ENCODE measurements at regions not wholly inside any gene's neighbourhood (a gene's known extent, or its start where the extent isn't known, plus 50 kb on each side); places are given as distances from the start of the nearest gene placed in this dataset.
A peak's percentile ranks its signal among the peaks of the same experiment; 100 is the strongest.

GRCh38 chr5:124463851-124464250 lies 282.6 kb downstream of the ZNF608 start:
- DNase-seq (ENCODE audit: low spot score) = no peak

DNA sequence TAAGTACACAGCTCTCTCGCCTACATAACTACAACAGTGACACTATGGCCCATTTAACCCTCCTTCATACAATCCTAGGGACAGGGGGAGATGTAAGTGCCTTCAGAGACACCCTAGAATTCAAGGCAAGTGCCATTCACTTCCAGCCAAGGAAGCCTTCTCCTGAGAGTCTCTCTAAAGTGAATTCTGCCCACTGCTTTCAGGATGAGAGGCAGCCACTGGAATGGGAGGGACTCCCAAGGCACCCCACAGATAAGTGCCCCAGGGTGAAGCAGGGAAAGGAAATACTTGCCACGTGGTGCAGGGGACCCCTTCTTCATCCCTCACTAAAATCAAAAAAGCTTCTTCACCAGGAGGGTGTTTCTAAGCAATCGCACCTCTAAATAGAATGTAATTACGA lies 283.7 kb downstream of the ZNF608 start:
- no peak for DNase-seq (ENCODE audit: low spot score)

- DNase-seq (ENCODE audit: low spot score) = peak; percentile 34
These were observed 284.5 kb downstream of the ZNF608 start for GRCh38 chr5:124461941-124462340.

- no peak for DNase-seq (ENCODE audit: low spot score)
These were observed 285.3 kb downstream of the ZNF608 start for GRCh38 chr5:124461157-124461556.

DNA sequence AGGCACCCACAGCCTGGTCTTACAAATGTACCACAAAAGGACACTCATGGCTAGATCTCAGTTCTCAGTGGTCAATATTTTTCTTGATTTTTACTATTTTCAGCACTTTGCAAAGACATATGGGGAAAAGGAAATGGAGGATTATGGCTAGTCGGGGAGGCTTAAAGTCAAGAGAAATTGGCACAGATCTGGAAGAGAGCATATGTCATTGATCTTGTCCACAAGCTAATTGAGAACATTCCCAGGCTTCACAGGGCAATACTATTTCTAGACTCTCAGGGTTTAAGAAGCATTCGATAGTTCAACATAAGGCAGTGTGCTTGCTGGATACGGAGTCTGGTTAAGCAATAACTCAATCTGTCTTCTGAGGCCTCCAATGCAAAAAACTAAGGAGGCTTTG lies 285.8 kb downstream of the ZNF608 start:
- DNase-seq (ENCODE audit: low spot score) = peak; percentile 49

DNA sequence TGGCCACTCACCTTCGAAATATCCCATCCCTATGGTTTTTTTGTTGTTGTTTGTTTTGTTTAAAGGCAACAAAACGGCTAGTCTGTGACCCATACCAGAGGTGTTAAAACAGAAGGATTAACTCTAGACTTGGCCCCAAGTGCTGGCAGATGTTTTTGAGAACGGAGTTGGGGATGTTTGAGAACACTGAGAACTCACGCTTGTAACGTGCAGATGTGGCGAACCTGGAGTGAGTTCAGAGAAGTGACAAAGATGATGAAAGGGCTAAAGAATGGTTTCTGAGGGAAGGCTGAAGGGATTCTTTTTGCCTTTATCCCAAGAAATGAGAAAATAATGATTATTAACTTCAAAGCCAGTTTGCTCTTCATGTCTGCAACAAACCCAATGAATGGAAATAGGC lies 286.5 kb downstream of the ZNF608 start:
- DNase-seq (ENCODE audit: low spot score) = no peak

- DNase-seq (ENCODE audit: low spot score) = no peak
These were observed 288.5 kb downstream of the ZNF608 start for GRCh38 chr5:124457901-124458300.

DNA sequence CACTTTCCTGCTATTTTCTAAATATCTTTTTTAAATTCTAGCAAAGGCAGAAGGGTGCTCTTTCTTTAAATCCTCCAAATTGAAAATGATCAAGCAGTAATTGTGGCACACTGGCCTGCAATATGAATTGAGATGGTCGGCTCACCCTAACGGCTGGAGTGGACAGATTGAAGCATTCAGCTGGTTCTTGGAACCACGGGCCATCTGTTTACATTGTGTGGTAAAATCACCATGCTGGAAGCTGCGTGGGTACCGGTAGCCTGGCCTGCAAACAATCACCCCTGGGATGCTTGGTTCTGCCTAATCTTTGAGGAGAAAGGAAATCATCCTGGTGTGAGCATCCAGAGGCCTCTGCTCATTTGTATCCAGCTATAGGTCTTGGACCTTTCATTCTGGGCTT lies 289.3 kb downstream of the ZNF608 start:
- DNase-seq (ENCODE audit: low spot score) = peak; percentile 57

DNA sequence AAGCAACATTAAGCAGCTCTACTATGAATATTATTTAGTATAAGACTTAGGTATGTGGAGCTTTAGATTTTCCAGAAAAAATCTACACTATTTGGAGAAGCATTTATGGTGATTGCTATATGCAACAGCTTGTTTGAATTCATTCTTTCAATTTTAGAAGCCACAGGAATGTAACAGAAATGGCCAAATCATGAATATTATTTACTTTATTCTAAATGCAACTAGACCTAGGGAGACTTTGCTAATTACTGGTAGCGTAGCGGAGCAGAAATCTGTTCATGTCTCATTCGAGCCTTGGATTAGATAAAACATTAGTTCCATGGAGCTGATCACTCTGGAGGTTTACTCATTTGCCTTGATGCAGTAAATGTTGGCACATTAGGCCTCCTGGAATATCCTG lies 290.2 kb downstream of the ZNF608 start:
- DNase-seq (ENCODE audit: low spot score) = no peak

DNA sequence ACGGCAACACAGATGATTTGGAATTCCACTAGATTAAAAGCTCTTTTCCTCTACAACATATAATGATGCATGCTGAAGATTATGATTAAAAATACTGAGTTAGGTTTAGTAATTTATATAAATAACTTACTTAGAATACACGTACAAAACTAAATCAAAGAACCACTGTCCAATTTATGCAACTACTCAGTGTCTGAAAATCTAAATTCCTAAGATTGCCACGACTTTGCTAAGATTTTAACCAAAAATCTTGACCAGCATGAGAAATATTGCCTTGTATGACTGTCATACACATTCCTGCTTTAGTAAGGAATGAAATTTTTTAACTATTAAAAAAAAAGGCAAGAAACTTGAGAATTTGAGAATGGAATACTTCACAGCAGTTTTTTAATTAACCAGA lies 292.4 kb downstream of the ZNF608 start:
- DNase-seq (ENCODE audit: low spot score) = no peak

- no peak for DNase-seq (ENCODE audit: low spot score)
These were observed 293.0 kb downstream of the ZNF608 start for GRCh38 chr5:124453221-124454051.

GRCh38 chr5:124452412-124452811 lies 294.0 kb downstream of the ZNF608 start:
- no peak for DNase-seq (ENCODE audit: low spot score)

DNA sequence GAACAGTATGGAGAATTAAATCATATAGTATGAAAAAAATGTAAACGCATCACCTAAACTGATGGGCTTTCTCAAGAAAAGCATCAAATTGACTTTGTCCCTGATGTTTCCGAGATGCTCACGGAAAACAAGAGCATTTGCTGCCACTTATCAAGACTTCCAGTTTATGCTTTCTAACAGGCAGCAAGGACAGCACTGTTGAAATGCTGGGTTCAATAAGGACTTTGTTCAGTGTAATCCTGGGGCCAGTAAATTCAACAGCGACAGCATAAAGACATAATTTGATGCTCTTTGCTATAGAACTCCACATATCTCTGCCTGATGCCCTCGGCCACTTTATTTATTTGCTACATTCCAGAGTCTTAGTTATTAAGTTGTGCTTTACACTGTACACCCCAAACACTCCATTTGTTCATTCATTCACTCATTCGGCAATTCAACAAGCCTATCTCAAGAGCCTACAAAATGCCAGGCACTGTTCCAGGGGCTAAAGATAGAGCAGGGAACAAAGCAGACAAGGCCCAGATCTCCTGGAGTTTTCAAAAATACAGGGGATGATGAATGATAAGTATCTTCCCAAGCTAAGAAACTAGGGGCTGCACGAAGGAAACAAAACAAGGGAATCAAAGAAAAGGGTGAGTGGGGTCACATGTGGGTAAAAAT lies 294.6 kb downstream of the ZNF608 start:
- DNase-seq (ENCODE audit: low spot score) = no peak

DNA sequence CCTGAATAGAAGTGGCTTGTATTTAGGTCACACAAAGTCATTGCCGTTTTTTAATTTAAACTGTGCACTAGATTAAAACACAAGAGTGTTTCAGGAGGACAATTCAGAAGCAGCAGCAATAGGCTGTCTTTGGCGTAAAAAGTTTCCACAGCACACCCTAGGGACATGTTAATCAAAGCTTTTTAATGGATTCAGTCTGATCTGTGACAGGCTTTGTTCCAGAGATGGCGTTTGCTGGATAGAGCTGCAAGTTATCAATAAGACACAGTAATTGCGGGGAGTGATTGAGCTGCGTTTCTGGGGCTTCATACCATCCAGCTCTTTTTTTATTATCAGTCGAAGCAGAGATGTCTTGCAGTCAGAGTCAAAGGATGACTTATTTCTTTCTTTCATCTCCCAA lies 300.3 kb downstream of the ZNF608 start:
- DNase-seq (ENCODE audit: low spot score) = no peak

- DNase-seq (ENCODE audit: low spot score) = no peak
These were observed 301.3 kb downstream of the ZNF608 start for GRCh38 chr5:124445070-124445619.

DNA sequence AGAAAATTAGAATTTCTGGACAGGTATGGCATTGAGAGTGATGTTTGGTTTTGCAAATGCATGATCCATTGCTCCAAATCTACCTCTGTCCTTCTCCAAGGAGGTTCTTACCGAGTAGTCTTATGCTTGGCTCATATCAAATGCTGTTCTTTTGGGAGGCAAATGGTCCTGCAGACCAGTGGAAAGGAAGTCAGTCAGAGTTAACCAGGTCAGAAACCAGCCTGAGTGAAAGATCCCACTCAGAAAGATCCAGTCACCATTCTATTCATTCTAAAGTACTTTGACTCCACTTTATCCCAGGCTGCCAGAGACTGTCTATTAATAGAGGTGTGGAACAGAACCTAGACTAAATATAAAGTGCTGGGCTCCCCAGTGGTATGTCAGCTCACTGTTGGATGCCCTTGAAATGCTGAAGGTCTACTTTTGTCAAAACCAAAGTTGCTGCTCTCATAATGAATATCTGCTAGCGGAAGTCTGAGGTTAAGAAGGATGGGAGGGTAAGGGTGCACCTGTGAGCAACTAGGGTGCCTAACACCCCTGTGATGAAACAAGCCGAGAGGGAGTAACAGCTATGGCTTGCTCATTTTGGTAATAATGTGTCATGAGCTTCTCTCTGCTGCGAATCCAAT lies 302.2 kb downstream of the ZNF608 start:
- no peak for DNase-seq (ENCODE audit: low spot score)

- no peak for DNase-seq (ENCODE audit: low spot score)
These were observed 306.0 kb downstream of the ZNF608 start for GRCh38 chr5:124440471-124440870.

DNA sequence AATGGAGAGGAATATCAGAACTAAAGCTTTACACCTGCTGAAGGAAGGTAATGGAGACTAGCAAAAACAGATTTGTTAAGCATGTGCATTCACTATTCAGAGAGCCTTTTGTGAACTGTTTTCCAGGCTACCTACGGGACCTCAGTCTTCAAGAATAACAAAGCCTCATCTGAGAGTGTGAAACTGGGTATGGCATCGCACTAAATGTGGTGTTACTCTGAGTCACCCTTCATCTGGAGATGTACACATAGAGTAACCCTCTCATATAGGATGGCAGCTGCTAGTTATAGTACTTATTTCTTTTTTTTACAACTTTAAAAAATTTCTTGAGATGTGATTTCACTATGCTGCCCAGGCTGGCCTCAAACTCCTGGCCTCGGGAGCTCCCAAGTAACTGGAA lies 306.8 kb downstream of the ZNF608 start:
- DNase-seq (ENCODE audit: low spot score) = no peak

DNA sequence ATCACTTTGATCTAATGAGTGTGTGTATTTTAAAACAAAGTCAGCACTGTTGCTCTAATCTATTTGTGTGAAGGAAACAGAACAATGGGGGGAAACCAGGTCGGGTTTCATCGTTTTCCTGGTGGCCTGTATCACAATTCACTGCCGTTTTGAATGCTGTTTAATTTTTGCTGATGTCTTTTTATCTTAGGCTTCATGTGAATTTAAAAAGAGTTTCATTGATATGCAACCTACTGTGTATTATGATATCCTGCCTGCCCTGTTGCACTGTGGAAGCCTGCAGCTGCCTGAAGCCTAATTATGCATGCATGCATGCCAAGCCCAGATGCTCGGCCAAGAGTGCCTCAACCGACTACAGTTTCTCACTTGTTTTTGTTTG lies 307.5 kb downstream of the ZNF608 start:
- DNase-seq (ENCODE audit: low spot score) = no peak

DNA sequence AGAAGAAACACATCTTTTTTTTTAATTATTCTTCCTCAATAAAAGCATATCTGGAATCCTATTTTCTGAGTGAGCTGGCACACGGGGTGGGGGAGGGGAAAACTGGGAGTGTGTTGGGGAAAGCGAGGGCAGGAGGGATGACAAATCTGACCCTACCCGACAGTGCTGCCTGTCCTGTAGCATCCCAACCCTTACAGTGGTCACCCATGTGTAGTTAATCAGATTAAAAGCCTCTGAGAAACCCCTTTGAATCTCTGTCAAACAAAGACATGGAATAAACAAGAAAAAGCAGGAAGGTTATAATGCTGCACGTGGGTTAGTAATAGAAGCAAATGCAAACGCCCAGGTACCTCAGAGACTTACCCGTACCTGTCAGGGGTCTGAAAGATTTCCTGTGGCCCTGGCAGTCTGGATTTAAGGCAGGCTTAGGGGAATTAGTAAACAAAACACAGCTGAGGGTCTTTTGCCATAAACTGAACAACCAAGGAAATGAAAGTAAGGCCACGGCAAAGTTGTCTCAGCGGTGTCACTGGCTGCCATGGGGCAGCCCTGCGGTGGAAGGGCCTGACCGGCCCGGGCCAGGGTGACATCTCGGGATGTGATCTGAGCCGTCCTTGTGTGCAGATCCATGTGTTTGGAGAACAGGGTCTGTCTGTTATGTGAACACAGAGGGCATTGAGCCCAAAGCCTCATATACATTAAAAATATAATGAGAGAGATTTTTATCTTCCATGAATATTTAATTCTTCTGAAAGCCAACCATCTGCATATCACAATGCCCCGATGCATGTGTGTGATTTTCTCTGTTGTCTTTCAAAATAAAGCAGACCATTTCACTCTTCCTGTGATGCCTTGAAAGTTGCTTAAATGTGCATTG lies 308.2 kb downstream of the ZNF608 start:
- DNase-seq (ENCODE audit: low spot score) = no peak

GRCh38 chr5:124436294-124436693 lies 310.1 kb downstream of the ZNF608 start:
- no peak for DNase-seq (ENCODE audit: low spot score)

- DNase-seq (ENCODE audit: low spot score) = no peak
These were observed 313.3 kb downstream of the ZNF608 start for GRCh38 chr5:124433170-124433569.

Measured in cerebellar cortex (tissue), 1 donor.